Stimulated activated naive CD8-positive, alpha-beta T cell treated with anti-CD3 and anti-CD28 coated beads, Interleukin-15, Interleukin-2, amounts not matched to agents 100 U/mL and 50 U/mL, for 24 hours (primary cell): ENCODE measurements at regions not wholly inside any gene's neighbourhood (a gene's known extent, or its start where the extent isn't known, plus 50 kb on each side); places are given as distances from the start of the nearest gene placed in this dataset.
A peak's percentile ranks its signal among the peaks of the same experiment; 100 is the strongest.
"Not testable (repeated sequence)": the region's sequence is repeated elsewhere in the genome, so short reads cannot be mapped to it uniquely, and the experiment has no call there.

ENCODE experiments used
- ATAC-seq: fragments of 150-1000 bp; cut with Tn5 transposase; one replicate; pipeline ENCODE4 v1.10.0; 2021
- DNase-seq: peaks from one replicate; pipeline ENCODE4 v3.0.0; 2021

DNA sequence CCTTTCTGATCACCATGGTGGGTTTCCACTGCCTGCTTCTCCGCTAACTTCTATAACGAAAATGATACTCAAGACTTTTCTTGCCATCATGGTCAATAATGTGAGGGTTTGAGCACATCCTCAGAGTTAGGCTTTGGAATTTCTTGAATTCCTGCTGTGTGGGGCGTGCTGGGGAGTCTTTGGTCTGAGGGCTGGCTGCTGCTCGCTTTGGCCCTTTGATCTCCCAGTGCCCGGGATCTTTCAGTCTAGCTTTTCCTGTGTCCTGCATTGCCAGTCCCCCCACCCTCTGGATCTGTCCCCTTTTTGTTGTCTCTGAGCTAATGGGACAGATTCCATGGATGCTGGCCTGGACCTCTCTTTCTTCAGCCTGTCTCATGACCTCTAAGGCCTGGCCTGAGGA lies 182.6 kb downstream of the NPIPA7 start:
- DNase-seq, ATAC-seq: not testable (repeated sequence)

DNA sequence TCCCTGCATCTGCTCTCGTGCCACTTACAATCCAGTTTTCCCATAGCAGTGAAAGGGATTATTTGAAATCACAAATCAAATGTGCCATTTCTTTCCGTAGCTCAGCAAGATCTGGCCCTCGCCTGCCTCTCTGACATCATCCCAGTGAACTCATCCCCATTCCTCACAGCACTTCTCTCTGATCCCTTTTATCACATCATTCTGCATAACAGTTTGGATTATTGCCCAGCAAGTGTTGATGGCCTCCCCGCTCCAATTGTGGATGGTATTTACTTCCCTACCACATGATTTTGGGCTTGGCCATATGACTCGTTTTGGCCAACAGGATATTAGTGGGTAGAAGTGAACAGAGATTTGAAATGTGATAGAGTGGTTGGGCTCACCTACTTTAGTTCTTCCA lies 185.0 kb downstream of the NPIPA7 start:
- not testable (repeated sequence) for ATAC-seq

GRCh38 chr16:16565326-16565725 lies 186.4 kb downstream of the NPIPA7 start:
- DNase-seq, ATAC-seq: not testable (repeated sequence)

More for the DNA sequence above, 185.0 kb downstream of the NPIPA7 start:
- not testable (repeated sequence) for DNase-seq

DNA sequence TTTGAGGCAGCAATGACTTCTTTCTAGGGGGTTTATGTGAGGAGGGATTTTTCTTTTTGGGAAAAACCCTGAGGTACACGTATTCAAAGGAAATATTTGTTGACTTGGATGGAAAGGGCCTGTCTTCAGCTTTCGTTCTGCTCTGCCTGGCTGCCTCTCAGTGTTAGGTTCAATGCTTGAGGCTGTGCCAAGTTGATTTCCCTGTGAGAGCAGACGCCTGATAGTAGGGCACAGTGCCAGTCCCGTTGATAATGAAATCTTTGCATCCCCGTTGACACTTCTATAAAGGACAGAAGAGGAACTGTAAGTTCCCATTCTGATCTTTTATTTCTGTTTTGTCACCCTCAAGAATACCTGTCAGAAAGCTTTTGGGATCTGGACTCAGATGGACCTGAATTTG lies 191.1 kb downstream of the NPIPA7 start:
- ATAC-seq, DNase-seq: not testable (repeated sequence)

- not testable (repeated sequence) for DNase-seq, ATAC-seq
Observed at GRCh38 chr16:16570874-16571273, 191.9 kb downstream of the NPIPA7 start.

GRCh38 chr16:16572130-16572774 lies 193.3 kb downstream of the NPIPA7 start:
- ATAC-seq = not testable (repeated sequence)

GRCh38 chr16:16577062-16577461 lies 198.1 kb downstream of the NPIPA7 start:
- not testable (repeated sequence) for DNase-seq, ATAC-seq

More at GRCh38 chr16:16572130-16572774, 193.3 kb downstream of the NPIPA7 start:
- not testable (repeated sequence) for DNase-seq

- ATAC-seq (no peak), DNase-seq (no peak)
Observed at GRCh38 chr16:16578701-16579100, 199.8 kb downstream of the NPIPA7 start.

DNA sequence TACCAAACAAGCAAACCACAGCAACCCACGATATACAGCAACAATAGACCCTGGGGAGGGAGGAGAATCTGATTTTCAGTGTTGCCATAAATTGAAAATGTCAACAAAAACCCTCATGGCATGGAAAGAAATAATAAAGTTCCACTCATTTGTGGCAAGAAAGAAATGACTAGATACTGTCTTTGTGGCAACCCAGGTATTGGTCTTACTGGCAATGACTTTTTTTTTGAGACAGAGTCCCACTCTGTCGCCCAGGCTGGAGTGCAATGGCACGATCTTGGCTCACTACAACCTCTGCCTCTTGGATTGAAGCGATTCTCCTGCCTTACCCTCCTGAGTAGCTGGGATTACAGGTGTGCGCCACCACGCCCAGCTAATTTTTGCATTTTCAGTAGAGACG lies 204.0 kb downstream of the NPIPA7 start:
- ATAC-seq, DNase-seq: not testable (repeated sequence)

DNA sequence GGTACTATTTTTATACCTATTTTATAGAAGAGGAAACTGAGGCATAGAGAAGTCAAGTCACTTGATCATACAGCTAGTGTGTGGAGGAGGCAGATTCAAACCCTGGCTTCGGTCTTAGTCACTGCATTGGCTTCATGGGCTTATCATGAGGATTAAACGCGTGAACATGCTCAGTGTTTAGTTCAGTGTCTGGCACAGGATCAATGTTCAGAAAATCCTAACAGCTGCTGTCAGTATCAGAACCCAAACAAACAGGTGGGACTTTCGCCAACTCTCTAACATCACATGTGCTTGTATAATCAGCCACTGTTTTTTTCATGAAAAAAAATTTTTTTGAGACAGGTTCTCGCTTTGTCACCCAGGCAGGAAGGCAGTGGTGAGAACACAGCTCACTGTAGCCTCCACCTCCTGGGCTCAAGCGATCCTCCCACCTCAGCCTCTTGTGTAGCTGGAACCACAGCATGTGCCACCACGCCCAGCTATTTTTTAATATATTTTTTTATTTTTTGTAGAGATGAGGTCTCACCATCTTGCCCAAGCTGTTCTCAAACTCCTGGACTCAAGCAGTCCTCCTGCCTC lies 207.2 kb downstream of the NPIPA7 start:
- DNase-seq, ATAC-seq: not testable (repeated sequence)

DNA sequence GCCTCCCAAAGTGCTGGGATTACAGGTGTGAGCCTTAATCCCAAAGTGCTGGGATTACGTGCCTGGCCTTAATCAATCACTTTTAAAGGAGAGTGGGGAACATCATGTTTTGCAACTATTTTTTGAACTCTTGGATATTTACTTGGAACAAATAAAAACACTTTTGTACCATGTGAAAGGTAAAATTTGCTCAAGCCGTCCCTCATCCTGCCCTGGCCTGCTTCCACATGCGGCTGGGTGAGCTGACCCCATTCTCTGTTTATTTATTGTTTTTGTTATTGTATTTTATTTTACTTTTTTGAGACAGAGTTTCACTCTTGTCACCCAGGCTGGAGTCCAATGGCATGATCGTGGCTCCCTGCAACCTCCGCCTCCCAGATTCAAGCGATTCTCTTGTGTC lies 208.0 kb downstream of the NPIPA7 start:
- not testable (repeated sequence) for DNase-seq, ATAC-seq

DNA sequence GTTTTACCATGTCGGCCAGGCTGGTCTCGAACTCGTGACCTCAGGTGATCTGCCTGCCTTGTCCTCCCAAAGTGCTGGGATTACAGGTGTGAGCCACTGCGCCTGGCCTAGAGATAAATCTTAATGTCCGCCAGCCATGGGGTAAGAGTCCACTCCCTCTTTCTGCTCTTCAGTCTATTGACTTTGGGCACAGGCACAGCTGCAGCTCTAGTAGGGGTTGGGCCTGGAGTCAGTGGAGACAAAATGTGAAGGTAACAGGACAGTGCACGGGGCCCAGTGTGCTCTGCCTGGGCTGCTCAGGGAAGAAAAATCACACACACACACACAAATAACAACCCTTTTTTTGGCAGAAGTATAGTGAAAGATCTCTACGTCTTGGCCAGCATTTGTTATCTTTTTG lies 209.5 kb downstream of the NPIPA7 start:
- not testable (repeated sequence) for ATAC-seq, DNase-seq

GRCh38 chr16:16590654-16591318 lies 211.8 kb downstream of the NPIPA7 start:
- peak; percentile 30 for ATAC-seq
- DNase-seq = not testable (repeated sequence)

GRCh38 chr16:16593156-16593863 lies 214.4 kb downstream of the NPIPA7 start:
- peak; percentile 80 for ATAC-seq
- peak; percentile 32 for DNase-seq

DNA sequence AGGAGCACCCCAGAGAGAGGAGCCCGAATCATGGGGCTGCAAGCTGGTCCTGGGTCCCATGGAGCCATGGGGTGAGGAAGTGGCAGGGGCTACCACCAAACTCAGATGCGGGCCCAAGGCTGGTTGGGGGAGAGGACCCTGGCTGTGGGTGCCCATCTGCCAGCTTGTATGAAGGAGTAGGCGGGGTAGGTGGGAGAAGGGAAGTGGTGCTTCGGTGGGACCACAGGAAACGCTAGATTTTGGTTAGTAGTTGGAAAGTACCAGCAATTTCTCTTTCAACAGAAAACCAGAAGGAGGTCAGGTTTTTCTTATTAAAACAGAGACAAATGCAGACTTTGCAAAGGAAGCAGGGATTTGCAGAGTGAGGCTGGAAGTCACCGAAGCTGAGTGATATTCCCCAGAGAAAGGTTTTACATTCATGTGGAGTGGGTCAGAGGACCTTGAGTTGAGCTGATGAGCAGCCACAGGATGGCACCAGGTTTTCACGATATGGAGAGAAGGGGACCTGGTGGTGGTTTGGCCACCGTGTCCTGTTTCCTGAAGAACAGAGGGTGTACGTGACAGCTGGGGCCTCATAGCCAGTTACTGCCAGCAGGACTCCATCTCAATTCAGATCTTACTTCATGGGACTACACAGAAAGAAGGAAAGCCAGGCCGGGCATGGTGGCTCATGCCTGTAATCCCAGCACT lies 216.2 kb downstream of the NPIPA7 start:
- peak; percentile 66 for ATAC-seq

DNA sequence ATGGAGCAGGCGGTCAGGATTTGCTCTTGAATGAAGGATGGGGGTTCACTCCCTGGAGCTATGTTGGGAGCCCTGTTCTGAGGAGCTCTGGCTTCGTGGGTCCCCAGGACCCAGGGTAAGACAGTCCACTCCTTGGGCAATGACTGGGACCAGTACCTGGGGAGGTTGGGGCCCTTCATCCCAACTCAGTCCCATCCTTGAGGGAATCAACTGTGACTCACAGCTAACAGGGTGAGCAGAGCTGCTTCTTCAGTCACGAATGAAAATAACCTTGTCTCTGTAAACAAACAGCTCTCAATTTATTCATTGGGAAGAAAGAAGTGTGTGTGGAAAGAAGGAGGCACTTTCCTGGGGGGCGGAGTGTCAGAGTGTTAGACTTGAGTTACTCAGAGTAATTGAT lies 222.3 kb downstream of the NPIPA7 start:
- not testable (repeated sequence) for ATAC-seq, DNase-seq

More for the DNA sequence above, 216.2 kb downstream of the NPIPA7 start:
- not testable (repeated sequence) for DNase-seq

DNA sequence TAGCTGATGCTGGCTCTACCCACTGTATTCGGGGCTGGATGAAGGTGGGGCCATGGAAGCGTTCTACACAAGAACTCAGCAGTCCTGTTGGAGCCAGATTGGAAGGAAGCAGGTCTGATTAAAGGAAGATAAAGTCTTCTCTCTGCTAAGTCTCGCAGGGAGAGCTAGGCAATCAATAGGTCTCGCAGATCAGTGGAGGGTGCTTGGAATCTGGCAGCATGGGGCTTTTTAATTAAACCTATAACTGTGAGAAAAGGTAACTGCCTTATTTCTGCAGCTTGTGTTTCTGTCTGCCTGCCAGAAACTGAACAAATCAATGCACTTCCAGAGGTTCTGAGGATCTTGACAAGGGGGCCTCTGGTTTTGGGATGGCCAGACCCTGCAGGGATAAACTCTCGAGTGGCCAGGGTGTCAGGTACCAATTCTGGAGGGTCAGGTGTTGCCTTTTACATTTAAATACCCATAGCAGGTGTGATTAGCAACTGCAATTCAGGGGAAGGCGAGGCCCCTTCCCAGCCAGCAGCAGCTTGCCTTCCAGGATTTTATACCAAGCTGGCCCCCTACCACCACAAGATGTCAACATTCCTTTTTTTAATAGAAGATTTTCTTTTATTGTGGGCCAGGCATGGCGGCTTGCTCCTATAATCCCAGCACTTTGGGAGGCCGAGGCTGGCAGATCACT lies 228.6 kb downstream of the NPIPA7 start:
- not testable (repeated sequence) for DNase-seq, ATAC-seq

GRCh38 chr16:16609627-16610026 lies 230.7 kb downstream of the NPIPA7 start:
- not testable (repeated sequence) for DNase-seq, ATAC-seq

- ATAC-seq, DNase-seq: not testable (repeated sequence)
Observed at GRCh38 chr16:16610389-16610967, 231.5 kb downstream of the NPIPA7 start.

DNA sequence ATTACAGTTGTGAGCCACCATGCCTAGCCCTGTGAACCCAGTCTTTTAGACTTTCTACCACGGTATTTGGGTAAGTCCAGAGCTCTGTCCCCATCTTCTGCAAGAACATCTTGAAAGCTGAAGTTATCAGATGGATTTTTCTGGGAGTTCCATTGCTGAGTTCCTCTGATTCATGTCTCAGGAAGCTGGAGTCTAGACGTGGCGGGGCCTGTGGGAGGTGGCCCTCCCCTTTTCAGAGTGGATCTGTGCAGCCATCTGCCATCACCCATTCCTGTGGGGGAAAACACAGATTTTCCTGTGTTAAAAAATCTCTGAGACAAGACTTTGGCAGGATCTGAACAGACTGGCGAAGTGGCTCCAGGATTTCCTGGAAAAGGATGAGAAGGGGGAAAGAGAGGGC lies 234.3 kb downstream of the NPIPA7 start:
- not testable (repeated sequence) for ATAC-seq, DNase-seq
